ENCODE measurements at regions not wholly inside any gene's neighbourhood (a gene's known extent, or its start where the extent isn't known, plus 50 kb on each side); places are given as distances from the start of the nearest gene placed in this dataset.

GRCh38 chrX:137695417-137695816 is 129.5 kb downstream of the ZIC3 start:
- no peak for DNase-seq (ENCODE audit: extremely low read depth, insufficient read length)
- Histone ChIP-seq H3K27me3 (replicated peaks; ENCODE audit: control insufficient read depth, insufficient read depth, low read length) (no peaks in the 10 kb centered on the region), H3K4me3 (replicated peaks; ENCODE audit: low read depth, low read length) (no peak overlapping the region), H3K36me3 (ENCODE audit: control insufficient read depth, insufficient read depth, low read length) (no peaks in the 10 kb centered on the region)
- TF ChIP-seq CTCF (IDR thresholded peaks at IDR 0.05; ENCODE audit: insufficient read depth, low read length, poor library complexity, severe bottlenecking) = no peak

- Histone ChIP-seq H3K36me3 (ENCODE audit: control insufficient read depth, insufficient read depth, low read length) (no peaks in the 10 kb centered on the region), H3K4me3 (replicated peaks; ENCODE audit: low read depth, low read length) (no peak overlapping the region), H3K27me3 (replicated peaks; ENCODE audit: control insufficient read depth, insufficient read depth, low read length) (no peaks in the 10 kb centered on the region)
- TF ChIP-seq CTCF (IDR thresholded peaks at IDR 0.05; ENCODE audit: insufficient read depth, low read length, poor library complexity, severe bottlenecking) = no peak
- DNase-seq (ENCODE audit: extremely low read depth, insufficient read length) = no peak
These were observed 141.4 kb downstream of the ZIC3 start for GRCh38 chrX:137707348-137707747.

- H3K36me3 ChIP-seq (ENCODE audit: control insufficient read depth, insufficient read depth, low read length) = no peaks in the 10 kb centered on the region
- H3K4me3 ChIP-seq (replicated peaks; ENCODE audit: low read depth, low read length) = no peak overlapping the region
- TF ChIP-seq CTCF (IDR thresholded peaks at IDR 0.05; ENCODE audit: insufficient read depth, low read length, poor library complexity, severe bottlenecking) = no peak
- H3K27me3 ChIP-seq (replicated peaks; ENCODE audit: control insufficient read depth, insufficient read depth, low read length) = no peaks in the 10 kb centered on the region
- no peak for DNase-seq (ENCODE audit: extremely low read depth, insufficient read length)
These were observed 176.9 kb downstream of the ZIC3 start for GRCh38 chrX:137742846-137743245.

- no peak for TF ChIP-seq CTCF (IDR thresholded peaks at IDR 0.05; ENCODE audit: insufficient read depth, low read length, poor library complexity, severe bottlenecking)
- DNase-seq (ENCODE audit: extremely low read depth, insufficient read length) = no peak
- no peak overlapping the region for H3K4me3 ChIP-seq (replicated peaks; ENCODE audit: low read depth, low read length)
- no peaks in the 10 kb centered on the region for H3K27me3 ChIP-seq (replicated peaks; ENCODE audit: control insufficient read depth, insufficient read depth, low read length)
- no peaks in the 10 kb centered on the region for H3K36me3 ChIP-seq (ENCODE audit: control insufficient read depth, insufficient read depth, low read length)
These were observed 177.5 kb downstream of the ZIC3 start for GRCh38 chrX:137743414-137743813.

- TF ChIP-seq CTCF (IDR thresholded peaks at IDR 0.05; ENCODE audit: insufficient read depth, low read length, poor library complexity, severe bottlenecking) = no peak
- H3K36me3 ChIP-seq (ENCODE audit: control insufficient read depth, insufficient read depth, low read length) = no peaks in the 10 kb centered on the region
- no peak for DNase-seq (ENCODE audit: extremely low read depth, insufficient read length)
- no peaks in the 10 kb centered on the region for H3K27me3 ChIP-seq (replicated peaks; ENCODE audit: control insufficient read depth, insufficient read depth, low read length)
- H3K4me3 ChIP-seq (replicated peaks; ENCODE audit: low read depth, low read length) = no peak overlapping the region
These were observed 180.4 kb downstream of the ZIC3 start for GRCh38 chrX:137746289-137746688.
